Stimulated activated effector memory CD8-positive, alpha-beta T cell treated with anti-CD3 and anti-CD28 coated beads, Interleukin-12 subunit alpha, Interleukin-12 subunit beta, amount 100 ng/mL, for 72 hours (primary cell): ENCODE measurements at regions not wholly inside any gene's neighbourhood (a gene's known extent, or its start where the extent isn't known, plus 50 kb on each side); places are given as distances from the start of the nearest gene placed in this dataset.
A peak's percentile ranks its signal among the peaks of the same experiment; 100 is the strongest.

Experiments used
- ATAC-seq: fragments of 150-1000 bp; cut with Tn5 transposase; 2 replicates; pipeline ENCODE4 v1.10.0; 2021
- DNase-seq, 2 donors: peaks; one replicate each; pipeline ENCODE4 v3.0.0; 2021 to 2022; ENCODE audit warnings: low spot score in 2 of 2
- H3K27ac Mint-ChIP-seq: one replicate; pipeline ENCODE4 v1.8.0; 2022; ENCODE audit warnings: mild to moderate bottlenecking, mixed read lengths
- H3K36me3 Mint-ChIP-seq: one replicate; pipeline ENCODE4 v1.8.0; 2022; ENCODE audit warnings: mild to moderate bottlenecking, mixed read lengths
- H3K4me1 Mint-ChIP-seq: one replicate; pipeline ENCODE4 v1.8.0; 2022; ENCODE audit warnings: mixed read lengths
- H3K4me3 Mint-ChIP-seq: one replicate; pipeline ENCODE4 v1.8.0; 2022; ENCODE audit warnings: mild to moderate bottlenecking, mixed read lengths
- H3K9me3 Mint-ChIP-seq: one replicate; pipeline ENCODE4 v1.8.0; 2022; ENCODE audit warnings: mixed read lengths

DNA sequence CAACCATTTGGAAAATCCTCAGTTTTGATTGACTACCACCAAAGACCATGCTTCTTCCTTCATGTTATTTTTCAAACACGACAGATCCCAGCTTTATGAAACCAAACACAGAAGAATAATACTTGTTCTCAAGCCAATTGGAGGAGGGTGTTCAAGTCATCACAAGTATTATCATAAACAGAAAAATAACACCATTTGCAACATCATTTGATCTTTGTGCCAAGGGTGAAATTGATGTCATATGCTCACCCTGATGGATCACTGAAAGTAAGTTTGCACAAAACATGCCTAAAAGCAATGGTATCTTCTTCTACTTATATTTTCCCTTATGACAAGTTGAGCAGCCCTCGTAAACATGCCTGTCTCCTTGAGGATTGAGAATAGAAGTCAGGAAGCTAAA, 448.0 kb upstream of the ZEB2 start:
- H3K4me3 Mint-ChIP-seq, result no peak overlapping the region
- DNase-seq (no peak), ATAC-seq (no peak)
- peaks cover 11% of the 10 kb centered on the region for H3K9me3 Mint-ChIP-seq
- no peak overlapping the region for H3K27ac Mint-ChIP-seq
- H3K4me1 Mint-ChIP-seq, result no peaks in the 10 kb centered on the region
- H3K36me3 Mint-ChIP-seq, result no peaks in the 10 kb centered on the region

DNA sequence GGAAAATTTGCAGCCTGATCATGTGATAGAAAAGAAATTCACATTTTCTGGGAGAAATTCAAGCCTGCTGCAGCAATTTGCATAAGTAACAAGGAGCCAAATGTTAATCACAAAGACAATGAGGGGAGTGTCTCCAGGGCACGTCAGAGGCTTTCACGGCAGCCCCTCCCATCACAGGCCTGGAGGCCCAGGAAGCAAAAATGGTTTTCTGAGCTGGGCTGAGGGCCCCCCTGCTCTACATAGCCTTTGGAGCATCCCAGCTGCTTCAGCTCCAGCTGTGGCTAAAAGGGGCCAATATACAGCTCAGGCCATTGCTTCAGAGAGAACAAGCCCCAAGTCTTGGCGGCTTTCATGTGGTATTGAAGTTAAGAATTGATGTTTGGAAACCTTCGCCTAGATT, 445.3 kb upstream of the ZEB2 start:
- Mint-ChIP-seq H3K27ac (no peak overlapping the region), H3K9me3 (peaks cover 11% of the 10 kb centered on the region), H3K4me3 (no peak overlapping the region), H3K4me1 (no peaks in the 10 kb centered on the region), H3K36me3 (no peaks in the 10 kb centered on the region)
- ATAC-seq (no peak), DNase-seq (no peak)

DNA sequence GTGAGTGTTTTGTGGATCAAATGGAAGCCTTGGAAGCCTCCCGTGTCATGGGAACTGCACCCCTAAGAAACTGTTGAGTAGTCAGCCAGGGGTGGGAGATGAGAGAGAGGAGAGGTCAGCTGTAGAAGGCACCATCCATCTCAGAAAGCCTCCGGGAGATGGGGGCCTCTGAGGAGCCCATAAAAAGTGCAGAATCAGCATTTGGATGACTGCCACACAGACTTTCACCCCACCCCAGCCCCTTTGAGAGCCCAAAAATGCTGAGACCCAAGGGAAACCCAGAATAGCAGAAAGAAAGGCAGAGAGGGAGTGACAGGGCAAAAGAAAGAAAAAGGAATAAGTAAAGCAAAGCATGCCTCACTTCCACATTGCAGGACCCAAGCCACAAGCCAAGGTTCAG, 443.1 kb upstream of the ZEB2 start:
- H3K27ac Mint-ChIP-seq, result no peak overlapping the region
- ATAC-seq, result no peak
- no peaks in the 10 kb centered on the region for H3K36me3 Mint-ChIP-seq
- no peaks in the 10 kb centered on the region for H3K4me1 Mint-ChIP-seq
- no peak overlapping the region for H3K4me3 Mint-ChIP-seq
- H3K9me3 Mint-ChIP-seq, result peaks cover 7% of the 10 kb centered on the region
- no peak for DNase-seq

DNA sequence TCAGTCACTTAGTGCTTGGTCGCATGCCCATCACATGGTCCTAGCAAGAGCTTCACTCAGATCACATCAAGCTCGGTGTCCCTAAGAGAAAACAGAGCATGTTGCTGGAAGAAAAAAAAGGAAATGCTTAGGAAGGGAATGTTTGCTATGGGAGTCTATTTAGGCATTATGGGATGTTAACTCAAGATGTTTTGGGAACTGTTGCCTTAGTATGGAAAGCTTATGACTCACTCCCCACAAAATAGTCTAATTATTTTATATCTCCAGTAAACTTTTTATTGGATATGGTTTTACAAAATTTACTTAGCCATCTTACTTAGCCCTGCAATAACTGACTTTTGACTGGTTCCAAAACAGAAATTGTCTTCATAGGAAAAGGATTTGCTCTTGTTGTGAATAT, 439.5 kb upstream of the ZEB2 start:
- no peaks in the 10 kb centered on the region for H3K36me3 Mint-ChIP-seq
- H3K9me3 Mint-ChIP-seq, result peaks cover 3% of the 10 kb centered on the region
- DNase-seq, result no peak
- ATAC-seq, result no peak
- H3K27ac Mint-ChIP-seq, result no peak overlapping the region
- no peaks in the 10 kb centered on the region for H3K4me1 Mint-ChIP-seq
- no peak overlapping the region for H3K4me3 Mint-ChIP-seq

DNA sequence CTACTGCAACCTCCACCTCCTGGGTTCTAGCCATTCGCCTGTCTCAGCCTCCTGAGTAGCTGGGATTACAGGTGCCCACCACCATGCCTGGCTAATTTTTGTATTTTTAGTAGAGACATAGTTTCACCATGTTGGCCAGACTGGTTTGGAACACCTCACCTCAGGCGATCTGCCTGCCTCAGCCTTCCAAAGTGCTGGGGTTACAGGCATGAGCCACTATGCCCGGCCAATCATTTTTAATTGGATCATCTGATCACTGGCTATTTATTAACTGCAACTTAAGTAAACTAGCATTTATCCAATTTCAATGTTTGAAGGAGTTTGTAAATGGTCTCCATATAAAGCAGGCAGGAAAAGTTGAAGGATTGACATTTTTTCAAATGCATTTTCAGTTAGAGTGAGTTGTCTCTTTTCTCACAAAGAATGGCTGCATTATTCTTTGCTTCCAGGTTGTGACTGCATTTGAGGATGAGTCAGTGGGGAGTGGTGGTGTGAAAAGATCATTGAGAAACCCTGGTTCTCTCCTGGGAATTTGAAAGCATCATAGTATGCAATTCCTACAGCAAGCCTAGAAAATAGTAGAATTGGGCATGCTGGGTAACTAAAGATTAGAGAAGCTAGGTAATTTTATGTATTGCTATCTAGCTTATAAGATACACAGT, 431.1 kb upstream of the ZEB2 start:
- DNase-seq (no peak), ATAC-seq (no peak)
- Mint-ChIP-seq H3K27ac (no peak overlapping the region), H3K4me1 (no peaks in the 10 kb centered on the region), H3K4me3 (no peak overlapping the region), H3K36me3 (no peaks in the 10 kb centered on the region), H3K9me3 (peaks cover 2% of the 10 kb centered on the region)

DNA sequence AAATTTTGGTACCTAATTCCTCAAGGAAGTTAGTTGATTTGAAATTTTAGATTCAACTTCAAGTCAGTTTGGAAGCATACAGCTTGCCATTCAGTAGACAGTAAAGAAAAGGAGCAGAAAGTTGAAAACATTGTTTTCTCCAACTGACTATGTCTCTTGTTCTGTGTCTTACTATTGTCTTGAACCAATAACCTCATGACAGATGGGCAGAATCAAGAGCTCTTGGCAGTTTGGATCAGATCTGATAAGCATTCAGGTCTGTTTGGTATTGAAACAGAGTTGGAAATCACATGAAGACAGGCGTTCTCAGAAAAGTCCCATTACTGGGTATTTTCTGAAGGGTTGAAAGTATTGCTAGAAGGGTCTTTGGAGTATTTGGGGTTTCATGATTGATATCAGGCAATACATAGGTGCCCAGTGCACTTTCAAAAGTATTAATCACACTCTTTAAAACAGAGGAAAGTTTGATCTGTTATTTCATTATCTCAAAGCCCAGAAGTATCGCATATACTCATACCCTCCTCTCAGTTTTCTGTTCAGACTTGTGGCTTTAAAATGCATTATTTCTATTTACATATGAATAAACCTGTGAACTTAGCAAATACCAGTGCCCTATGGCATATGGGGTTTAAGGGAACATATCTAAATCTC, 428.4 kb upstream of the ZEB2 start:
- no peak overlapping the region for H3K4me3 Mint-ChIP-seq
- no peak for DNase-seq
- peaks cover 2% of the 10 kb centered on the region for H3K4me1 Mint-ChIP-seq

DNA sequence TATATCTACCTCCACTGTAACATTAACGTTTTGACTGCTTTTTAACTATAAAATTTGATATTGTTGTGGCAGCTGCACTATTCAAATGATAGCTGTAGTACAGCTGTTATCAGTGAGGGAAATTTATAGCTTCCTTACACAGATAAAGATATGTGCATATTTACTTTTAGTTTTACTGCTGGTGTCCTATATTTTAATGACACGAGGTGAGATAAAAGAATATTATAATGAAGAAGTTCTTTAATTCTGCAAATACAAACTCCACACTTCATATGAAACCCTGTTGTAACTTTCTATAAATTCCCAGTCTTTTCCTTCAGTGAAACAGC, 427.8 kb upstream of the ZEB2 start:
- DNase-seq (no peak), ATAC-seq (no peak)
- H3K9me3 Mint-ChIP-seq, result peaks cover 2% of the 10 kb centered on the region
- no peak overlapping the region for H3K27ac Mint-ChIP-seq
- peaks cover 6% of the 10 kb centered on the region for H3K4me1 Mint-ChIP-seq
- H3K36me3 Mint-ChIP-seq, result no peaks in the 10 kb centered on the region
- H3K4me3 Mint-ChIP-seq, result no peak overlapping the region

More for the DNA sequence above, 428.4 kb upstream of the ZEB2 start:
- no peak overlapping the region for H3K27ac Mint-ChIP-seq
- no peaks in the 10 kb centered on the region for H3K36me3 Mint-ChIP-seq
- peak; percentile 66 for ATAC-seq
- peaks cover 2% of the 10 kb centered on the region for H3K9me3 Mint-ChIP-seq

DNA sequence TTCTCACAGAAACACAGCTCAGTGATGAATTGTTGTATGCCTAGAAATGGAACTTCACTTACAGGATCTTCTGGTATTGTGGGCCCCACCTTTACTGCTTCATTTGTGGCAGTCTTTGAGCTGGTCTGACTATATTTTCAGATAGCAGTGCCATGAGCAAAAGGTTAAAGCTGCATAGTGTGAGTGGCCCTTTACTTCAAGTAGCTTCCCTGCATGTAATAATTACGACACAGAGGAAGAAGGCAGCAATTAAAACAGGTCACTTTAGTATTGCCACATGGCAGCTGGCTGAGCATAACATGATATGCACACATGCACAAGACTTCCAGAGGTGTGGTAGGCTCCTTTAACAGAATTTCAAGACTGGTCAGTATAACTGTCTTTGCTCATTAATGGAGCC, 426.3 kb upstream of the ZEB2 start:
- H3K9me3 Mint-ChIP-seq, result peaks cover 2% of the 10 kb centered on the region
- peaks cover 6% of the 10 kb centered on the region for H3K4me1 Mint-ChIP-seq
- no peak for DNase-seq
- H3K27ac Mint-ChIP-seq, result no peak overlapping the region
- no peak for ATAC-seq
- H3K36me3 Mint-ChIP-seq, result no peaks in the 10 kb centered on the region
- no peak overlapping the region for H3K4me3 Mint-ChIP-seq

DNA sequence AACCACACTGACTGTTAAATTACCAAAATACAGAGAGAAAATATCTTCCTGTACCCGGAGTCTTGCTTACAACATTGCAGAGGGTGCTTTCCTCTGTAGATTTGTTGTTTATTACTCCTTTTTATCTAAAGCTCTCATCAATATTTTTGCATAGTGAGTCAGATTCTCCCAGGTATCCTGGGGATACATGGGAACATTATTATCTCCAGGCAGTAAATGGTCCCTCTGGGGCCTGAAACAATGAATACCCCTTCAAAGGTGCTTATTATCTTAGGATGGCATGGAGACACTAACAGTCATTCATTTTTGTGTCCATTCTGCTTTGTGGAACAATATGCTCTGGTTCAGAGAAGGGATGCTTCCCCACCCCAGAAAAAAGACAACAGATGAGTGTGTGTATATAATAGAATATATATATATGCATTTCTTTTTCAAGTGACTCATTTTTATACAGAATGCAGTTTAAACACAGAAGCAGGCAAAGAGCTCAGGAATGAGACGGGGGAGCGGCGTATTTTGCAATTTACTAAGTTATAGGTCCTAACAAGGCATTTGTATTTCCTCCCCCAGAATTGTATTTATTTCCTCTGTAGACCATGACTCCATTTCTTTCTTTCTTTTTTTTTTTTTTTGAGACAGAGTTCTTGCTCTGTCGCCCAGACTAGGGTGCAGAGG, 424.8 kb upstream of the ZEB2 start:
- ATAC-seq, result no peak
- Mint-ChIP-seq H3K36me3 (no peaks in the 10 kb centered on the region), H3K9me3 (peaks cover 2% of the 10 kb centered on the region), H3K4me3 (no peak overlapping the region), H3K4me1 (peaks cover 6% of the 10 kb centered on the region), H3K27ac (no peak overlapping the region)
- no peak for DNase-seq

DNA sequence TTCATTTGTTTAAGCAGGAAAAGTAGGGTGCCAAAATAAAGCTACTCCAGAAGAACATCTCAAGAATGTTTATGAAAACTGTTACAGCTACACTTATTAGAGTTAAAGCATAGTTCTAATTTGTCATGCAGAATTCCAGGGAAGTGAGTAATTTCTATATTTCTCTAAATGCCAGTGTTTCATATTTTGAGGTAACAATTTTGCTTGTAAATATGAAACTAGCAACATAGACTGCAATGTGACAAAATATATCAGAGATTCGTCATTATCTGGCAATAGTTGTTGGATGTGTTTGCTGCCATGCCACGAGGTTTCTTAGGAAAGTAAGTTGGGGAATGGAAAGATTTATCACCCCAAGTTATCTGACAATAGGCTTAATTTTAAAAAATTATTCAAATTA, 424.1 kb upstream of the ZEB2 start:
- Mint-ChIP-seq H3K27ac (no peak overlapping the region), H3K36me3 (no peaks in the 10 kb centered on the region), H3K9me3 (peaks cover 2% of the 10 kb centered on the region), H3K4me3 (no peak overlapping the region), H3K4me1 (peaks cover 6% of the 10 kb centered on the region)
- ATAC-seq (no peak), DNase-seq (no peak)

DNA sequence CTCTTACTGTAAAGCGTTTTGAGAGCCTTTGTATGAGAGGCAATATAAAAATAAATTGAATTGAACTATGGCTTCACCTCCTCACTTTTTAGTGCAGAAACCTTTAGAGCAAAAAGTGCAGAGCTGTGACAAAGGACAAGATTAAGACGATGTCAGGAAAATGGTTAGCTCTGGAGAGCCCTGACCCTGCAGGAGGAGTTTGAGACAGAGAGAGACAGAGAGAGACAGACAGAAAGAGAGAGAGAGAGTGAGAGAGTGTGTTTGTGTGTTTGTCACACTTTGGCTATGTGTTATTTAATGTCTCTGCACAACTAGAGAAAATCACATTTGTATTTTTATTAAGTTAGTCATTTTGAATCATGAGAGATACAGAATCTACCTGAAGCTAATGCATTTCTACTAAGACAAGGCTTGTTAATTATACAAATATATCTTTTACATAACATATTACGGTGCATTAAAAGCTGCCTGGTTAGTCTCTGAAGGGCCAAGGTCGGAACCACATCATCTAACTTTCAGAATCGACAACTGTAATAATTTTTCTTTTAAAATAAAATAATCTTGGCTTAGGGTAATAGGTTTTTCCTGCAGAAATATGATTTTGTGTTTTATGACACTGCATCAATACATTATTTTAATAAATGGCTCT, 423.5 kb upstream of the ZEB2 start:
- Mint-ChIP-seq H3K4me1 (peaks cover 6% of the 10 kb centered on the region), H3K9me3 (peaks cover 2% of the 10 kb centered on the region), H3K27ac (no peak overlapping the region), H3K36me3 (no peaks in the 10 kb centered on the region), H3K4me3 (no peak overlapping the region)
- ATAC-seq (no peak), DNase-seq (no peak)

DNA sequence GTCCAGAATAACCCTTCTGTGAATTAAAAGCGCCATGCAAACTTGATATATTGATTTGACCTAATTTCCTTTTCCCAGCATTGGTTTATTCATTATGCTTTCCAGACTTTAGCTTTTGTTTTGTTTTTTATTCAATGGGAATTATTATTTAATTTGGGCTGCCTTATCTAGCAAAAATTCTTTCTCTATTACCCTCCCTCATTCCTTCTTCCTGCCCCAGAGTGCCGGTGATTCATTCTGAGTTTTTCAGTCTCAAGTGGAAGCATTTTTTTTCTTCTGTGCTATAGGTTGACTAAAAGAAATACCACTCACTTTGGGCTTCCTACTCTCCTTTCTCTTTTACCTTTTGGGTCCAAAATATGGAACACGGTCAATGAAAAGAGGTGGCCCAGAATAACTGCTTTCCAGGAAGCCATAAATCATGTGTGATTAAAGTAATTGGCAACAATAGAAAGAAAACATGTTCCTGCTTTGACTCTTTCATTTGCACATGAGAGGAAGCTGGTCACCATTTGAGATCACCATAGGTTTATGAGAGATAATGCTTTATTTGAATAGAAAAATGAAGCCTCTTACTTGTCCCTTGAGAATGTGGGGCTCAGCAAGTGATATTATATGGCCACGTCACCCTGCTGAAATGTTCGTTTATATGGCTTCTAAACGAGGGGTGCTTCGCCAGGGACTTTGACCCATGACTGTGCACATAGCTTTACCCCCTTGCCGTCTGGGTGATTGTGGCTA, 422.8 kb upstream of the ZEB2 start:
- no peak overlapping the region for H3K27ac Mint-ChIP-seq
- ATAC-seq, result no peak

DNA sequence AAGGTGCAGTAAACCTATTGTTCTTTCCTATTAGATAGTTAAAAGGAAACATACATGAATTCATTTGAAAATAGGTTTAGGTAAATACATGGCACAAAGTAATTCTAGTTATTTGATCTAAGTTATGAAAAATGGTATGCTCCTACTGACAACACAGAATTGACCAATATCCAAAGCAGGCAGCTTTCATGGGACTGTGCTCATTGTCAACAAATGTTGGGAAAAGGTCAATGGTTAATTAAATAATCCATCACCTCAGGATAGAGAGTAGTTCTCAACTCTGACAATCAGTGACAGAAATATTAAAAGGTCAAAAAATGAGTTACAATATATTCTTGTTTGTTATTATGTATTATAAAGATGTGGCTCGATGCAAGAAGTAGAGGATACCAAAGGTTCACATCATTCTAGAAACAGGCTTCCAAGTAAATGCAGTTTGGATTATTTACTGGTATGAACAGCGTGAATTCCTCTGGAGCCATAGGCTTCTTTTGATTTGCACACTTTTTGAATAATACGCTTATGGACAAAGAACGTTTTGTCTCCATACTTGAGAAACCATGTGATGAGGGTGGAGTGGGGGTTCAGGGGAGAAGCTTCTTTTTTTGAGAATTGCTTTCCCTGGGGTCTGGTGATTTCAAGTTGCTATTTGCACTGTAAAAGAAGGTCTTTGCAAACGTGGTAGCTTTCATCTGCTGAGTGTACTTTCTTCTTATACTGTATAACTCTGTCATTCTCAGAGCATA, 422.0 kb upstream of the ZEB2 start:
- Mint-ChIP-seq H3K4me1 (peaks cover 6% of the 10 kb centered on the region), H3K36me3 (no peaks in the 10 kb centered on the region), H3K9me3 (no peaks in the 10 kb centered on the region), H3K4me3 (no peak overlapping the region), H3K27ac (no peak overlapping the region)
- ATAC-seq (no peak), DNase-seq (no peak)

More for the DNA sequence above, 422.8 kb upstream of the ZEB2 start:
- peaks cover 6% of the 10 kb centered on the region for H3K4me1 Mint-ChIP-seq
- no peak for DNase-seq
- H3K4me3 Mint-ChIP-seq, result no peak overlapping the region
- peaks cover 2% of the 10 kb centered on the region for H3K9me3 Mint-ChIP-seq
- no peaks in the 10 kb centered on the region for H3K36me3 Mint-ChIP-seq

DNA sequence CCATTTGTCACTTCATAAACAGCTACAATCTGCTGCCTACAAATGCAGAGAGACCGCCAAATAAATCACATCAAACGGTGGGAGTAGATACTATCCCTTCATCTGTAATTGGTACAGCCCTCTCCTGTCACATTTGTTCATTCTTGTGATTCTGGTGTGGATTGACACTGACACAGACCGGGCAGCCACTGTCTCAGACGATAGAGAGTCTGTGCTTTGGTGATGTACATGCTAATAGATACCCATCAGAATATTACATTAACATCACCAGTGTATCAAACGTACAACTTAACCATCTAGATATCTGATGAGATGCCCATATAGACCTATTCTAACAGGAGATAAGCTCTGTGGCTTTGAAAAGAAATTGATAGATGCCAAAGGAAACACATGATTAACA, 419.7 kb upstream of the ZEB2 start:
- no peak for ATAC-seq
- H3K27ac Mint-ChIP-seq, result no peak overlapping the region
- no peaks in the 10 kb centered on the region for H3K9me3 Mint-ChIP-seq
- peaks cover 6% of the 10 kb centered on the region for H3K4me1 Mint-ChIP-seq
- no peak overlapping the region for H3K4me3 Mint-ChIP-seq
- H3K36me3 Mint-ChIP-seq, result no peaks in the 10 kb centered on the region
- no peak for DNase-seq
